GM12873 (cell line): ENCODE measurements at regions not wholly inside any gene's neighbourhood (a gene's known extent, or its start where the extent isn't known, plus 50 kb on each side); places are given as distances from the start of the nearest gene placed in this dataset.

Source experiments
- TF ChIP-seq, protein P1 (sequence below): IDR thresholded peaks from 2 replicates; pipeline ENCODE4 v1.5.1; 2012; ENCODE audit warnings: low read depth, mild to moderate bottlenecking, moderate library complexity, low read length, control low read depth; ENCODE audit not compliant: insufficient read depth; ENCODE audit errors: missing control alignments

DNA sequence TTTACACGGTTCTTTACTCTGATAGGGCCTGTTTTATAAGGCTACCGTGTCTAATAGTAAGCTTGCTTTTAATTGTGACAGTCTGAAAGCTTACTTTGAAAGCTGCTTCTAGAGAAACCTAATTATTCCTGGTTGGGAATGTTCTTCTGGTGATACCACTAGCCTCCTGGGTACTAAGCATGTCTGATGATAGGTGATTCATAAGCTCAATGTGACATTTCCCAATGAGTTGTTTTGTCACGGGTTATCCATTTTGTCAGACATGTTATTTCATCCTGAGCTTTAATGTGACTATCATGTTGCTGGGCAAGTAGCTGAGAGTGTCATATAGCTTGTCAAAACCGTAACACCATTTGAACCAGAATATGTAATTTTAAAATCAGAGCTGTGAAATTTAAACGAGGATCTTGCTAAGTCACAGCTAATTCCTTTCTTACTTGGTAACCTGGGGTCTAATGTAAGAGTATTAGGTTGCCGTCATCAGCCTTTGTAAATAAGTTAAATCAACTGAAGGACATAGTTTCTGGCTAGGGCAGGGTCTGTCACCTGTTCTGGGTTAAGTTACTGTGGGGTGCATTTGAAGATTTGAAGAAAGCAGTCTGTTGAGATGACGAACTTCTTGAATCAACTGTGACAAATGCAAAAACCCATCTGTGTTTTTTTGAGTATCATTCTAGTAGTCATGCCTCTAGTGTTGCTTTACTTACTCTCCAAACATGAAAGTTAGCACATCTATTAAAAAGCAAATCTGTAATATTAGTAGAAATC, 529.2 kb downstream of the USP25 start:
- TF ChIP-seq, protein P1, sequence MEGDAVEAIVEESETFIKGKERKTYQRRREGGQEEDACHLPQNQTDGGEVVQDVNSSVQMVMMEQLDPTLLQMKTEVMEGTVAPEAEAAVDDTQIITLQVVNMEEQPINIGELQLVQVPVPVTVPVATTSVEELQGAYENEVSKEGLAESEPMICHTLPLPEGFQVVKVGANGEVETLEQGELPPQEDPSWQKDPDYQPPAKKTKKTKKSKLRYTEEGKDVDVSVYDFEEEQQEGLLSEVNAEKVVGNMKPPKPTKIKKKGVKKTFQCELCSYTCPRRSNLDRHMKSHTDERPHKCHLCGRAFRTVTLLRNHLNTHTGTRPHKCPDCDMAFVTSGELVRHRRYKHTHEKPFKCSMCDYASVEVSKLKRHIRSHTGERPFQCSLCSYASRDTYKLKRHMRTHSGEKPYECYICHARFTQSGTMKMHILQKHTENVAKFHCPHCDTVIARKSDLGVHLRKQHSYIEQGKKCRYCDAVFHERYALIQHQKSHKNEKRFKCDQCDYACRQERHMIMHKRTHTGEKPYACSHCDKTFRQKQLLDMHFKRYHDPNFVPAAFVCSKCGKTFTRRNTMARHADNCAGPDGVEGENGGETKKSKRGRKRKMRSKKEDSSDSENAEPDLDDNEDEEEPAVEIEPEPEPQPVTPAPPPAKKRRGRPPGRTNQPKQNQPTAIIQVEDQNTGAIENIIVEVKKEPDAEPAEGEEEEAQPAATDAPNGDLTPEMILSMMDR: no peak

DNA sequence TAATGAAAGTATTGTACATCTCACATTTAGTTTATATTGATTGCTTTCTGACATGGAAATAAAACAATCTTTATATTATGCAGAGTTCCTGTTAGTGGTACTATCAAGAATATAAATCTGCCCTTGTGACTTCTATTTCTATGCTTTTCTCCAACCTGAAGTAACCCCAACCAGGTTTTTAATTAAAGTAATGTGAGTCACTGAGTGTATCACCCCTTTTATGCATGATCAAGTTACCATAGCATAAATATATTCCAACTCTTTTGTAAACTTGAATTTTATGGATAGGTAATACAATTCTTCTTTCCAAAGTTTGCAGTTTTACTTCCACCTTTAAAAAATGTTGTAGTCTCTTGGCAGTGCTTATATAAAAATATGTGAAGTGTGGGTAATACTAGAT, 532.3 kb downstream of the USP25 start:
- TF ChIP-seq, protein P1: no peak

DNA sequence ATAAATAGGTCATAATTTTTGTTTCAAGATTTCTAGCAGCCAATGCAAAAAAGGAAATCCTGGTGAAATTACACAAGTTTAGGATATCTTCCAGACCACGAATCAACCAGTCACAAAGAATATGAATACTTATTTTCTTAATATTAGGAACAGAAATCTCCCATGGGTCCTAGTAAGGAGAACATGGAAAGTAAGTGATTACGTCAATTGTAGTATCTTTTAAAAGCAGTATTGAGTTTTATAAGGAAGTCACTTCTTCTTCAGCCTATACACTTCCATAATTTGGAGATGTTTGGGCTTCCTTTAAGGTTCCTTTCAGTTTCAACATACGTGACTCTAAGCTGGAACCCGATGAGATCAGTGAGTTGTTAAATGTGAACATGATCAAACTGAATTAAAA, 534.5 kb downstream of the USP25 start:
- TF ChIP-seq, protein P1: no peak

DNA sequence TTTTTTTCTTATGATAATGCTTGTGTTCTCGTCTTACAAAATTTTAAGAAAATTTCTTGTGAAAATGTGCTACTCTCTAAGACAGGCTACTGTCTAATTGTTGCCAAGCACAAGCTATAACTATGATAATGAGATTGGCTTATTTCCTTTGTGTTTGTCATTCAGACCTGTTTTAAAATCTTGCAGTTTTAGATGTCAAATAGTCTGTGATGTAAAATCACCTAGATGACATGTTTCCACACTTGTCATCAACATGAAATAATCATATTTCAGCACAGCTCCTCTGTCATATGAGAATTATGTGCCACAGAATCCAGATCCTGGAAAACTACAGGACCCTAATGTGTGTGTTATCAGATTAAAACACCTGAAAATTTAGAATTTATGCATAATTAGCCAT, 539.7 kb downstream of the USP25 start:
- TF ChIP-seq, protein P1: no peak

DNA sequence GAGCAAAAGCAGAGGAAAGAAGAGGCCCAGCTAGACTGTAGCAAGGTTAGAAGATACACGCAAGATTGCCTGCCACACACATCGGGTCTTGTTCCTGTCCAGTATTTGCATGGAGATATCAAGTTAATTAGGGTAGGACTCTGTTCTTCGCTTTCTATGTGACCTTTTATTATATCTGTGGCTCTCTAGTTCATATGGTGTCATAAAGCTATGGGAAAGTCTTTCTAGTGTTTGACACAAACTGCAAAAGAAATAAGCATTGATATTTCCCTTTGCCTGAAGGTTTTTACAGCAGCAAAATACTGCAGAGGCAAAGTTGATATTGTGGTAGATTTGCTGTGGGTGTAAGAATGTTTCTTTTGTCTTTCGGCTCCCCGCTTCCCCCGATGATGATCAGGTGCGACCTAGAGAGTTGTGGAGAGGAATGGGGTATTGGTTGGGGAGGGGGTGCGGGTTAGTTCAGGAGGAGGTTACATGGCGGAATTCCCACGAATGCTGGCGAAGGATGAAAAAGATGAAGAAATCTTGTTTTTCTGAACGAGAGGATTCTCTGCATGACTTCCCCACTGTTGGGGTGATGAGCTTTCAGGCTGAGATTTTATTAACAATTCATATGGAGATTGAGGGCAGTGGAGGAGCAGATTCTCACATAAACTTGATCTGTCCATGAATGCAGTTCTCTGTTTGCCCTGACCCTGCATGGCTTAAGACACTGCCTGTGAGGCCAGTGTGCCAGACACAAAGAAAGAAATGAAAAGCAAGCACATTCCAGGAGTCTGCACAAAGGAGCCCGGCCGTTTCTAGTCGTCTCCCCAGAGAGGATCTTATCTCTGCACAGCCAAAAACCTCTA, 550.2 kb downstream of the USP25 start:
- TF ChIP-seq, protein P1: no peak

DNA sequence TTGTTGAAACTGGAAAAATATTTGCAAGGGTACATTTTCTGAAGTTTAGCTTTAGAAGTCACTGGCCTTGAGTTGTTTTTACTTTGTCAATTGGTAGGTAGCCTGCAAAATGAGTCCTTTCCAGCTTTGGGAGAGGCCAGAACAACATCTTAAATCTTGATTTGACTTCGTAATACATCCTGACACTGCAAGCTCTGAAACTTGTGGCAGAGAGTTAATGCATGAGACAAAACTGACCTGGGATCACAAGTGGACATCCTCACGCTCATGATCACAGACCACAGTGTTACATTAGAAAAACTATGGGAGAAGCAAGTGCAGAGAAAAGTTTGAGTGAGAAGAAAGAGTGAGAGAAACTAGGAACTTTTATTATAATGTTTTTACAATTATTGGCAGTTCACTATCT, 550.9 kb downstream of the USP25 start:
- TF ChIP-seq, protein P1: no peak

DNA sequence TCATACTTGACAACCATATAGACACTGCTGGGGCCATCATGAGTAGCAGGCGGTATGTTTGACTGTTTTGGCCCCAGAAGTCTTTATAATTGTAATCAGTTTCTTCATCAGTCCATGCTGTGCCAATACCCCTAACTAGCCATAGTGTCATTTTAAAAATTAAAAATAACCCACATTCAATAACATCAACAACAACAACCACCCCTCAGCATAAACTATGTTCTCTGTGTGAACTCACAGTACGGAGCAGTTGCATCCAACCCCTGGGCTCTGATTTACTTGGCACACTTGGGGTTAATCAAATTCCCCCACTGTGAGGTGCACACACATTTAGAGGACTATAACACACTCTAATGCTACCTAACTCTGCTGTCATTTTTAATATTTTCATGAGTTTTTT, 553.7 kb downstream of the USP25 start:
- TF ChIP-seq, protein P1: no peak
